Stimulated activated CD4-positive, alpha-beta T cell treated with anti-CD3 and anti-CD28 coated beads, TNF-alpha, amount 100 ng/mL, for 1 hour (primary cell): ENCODE measurements at regions not wholly inside any gene's neighbourhood (a gene's known extent, or its start where the extent isn't known, plus 50 kb on each side); places are given as distances from the start of the nearest gene placed in this dataset.

Experiments used
- DNase-seq, 3 donors: peaks; one replicate each; pipeline ENCODE4 v3.0.0-alpha.2; 2020; ENCODE audit warnings: low read depth in 3 of 3, low spot score in 1 of 3

GRCh38 chr7:25496476-25497368, 268.4 kb upstream of the NPVF start:
- no peak for DNase-seq

DNA sequence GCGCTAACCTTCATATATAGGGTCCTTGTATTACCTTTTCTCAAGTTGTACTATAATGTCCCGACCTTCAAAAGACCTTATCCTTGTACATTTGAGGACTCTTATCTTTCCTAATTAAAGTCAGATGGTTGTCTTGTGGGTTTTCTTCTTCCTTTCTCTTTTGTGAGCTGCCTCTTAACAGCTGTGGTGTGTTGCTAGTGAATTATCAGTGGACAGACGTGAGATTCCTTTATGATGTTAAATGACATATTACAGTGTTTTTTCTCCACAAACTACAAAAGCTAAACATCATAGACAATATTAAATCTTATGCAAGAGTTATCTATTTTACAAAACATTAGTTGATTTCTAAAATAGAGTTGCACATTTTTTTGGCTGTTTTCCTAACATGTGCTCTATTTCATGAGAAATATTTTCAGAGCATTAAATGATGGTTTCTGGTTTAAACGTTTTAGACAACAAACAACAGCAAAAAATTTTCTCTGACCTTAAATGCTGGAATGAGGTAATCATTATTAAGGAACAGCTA, 272.2 kb upstream of the NPVF start:
- no peak for DNase-seq

DNA sequence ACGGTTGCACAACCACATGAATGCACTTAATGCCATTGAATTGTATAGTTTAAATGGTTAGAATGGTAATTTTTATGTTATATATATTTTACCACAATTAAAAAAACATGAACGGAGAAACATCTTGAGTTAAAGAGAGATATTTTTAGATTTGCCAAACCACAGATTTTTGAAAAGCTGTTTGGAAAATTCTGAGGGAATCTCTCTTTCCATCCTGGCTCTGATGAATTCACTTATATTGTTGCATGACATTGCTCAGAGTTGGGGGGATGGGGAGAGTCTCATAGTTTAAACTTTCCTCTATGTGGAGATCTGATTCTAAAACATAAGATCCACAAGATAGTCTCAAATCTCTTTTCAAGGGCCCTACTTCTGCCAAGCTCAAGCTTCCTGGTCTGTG, 275.0 kb upstream of the NPVF start:
- no peak for DNase-seq

GRCh38 chr7:25512061-25512687, 283.9 kb upstream of the NPVF start:
- no peak for DNase-seq

DNA sequence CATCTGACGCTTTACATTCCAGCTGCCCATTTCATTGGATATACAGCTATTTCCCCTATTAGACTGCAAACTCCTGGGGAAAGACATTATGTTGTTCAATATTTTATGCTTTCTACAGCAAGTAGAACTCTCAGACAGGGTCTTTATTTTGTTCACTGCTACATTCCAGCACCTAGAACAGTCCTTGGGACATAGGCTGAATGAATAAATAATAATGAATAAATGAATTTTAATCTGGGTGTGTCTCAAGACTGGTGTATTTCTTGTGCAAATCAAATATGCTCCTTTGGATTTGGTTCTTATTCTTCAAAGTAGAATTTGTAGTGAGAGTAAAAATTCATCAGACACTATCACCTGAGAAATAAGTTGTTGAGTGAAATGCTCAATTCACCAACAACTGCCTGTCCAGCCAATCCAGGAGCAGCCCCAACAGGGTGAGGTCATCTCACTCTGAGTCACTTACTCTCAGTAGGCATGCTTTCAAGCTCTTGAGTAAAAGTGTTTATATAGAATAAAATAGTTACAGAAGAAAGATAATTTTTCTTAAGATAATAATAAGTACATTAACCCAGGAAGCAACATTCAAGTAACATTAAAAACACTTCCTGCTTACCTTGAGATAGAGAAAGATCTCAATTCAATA, 287.5 kb upstream of the NPVF start:
- DNase-seq = no peak

GRCh38 chr7:25517906-25518305, 289.6 kb upstream of the NPVF start:
- no peak for DNase-seq

GRCh38 chr7:25520017-25520416, 291.7 kb upstream of the NPVF start:
- DNase-seq = no peak

DNA sequence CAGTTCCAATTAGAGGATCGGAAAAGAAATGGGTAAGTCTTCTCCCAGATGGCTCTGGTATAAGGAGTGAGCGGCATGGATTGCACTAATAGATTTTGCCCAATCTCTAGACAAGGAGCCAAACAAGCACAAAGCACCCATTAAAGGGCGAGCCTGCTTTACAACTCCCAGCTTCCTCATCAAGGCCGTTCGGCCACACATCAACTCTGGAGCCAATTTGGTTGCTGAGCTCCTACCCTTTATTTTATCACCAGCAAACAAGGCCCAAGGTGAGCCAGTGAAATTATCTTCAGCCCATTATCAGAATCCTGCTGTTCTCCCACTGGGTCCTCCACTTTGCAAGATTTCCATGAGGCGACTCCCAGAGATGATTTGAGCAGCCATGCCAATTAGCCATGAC, 292.2 kb upstream of the NPVF start:
- DNase-seq = no peak

DNA sequence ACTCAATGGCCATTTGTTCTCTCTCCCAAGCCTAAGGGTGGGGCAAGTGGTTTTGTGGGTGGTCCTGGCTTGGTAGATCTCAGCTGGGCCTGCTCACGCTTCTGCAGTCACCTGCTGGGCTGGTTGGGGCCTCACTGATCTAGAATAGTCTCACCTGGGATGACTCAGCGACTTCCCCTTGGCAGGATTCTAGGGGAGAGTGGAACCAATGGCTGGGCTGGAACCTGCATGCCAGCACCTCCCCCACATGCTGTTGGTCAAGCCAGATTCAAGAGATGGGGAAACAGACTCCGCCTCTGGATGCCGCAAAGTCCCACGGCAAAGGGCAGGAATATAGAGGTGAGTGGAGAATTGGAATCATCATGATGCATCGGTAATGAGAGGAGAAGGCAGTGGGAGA, 292.9 kb upstream of the NPVF start:
- DNase-seq = no peak

DNA sequence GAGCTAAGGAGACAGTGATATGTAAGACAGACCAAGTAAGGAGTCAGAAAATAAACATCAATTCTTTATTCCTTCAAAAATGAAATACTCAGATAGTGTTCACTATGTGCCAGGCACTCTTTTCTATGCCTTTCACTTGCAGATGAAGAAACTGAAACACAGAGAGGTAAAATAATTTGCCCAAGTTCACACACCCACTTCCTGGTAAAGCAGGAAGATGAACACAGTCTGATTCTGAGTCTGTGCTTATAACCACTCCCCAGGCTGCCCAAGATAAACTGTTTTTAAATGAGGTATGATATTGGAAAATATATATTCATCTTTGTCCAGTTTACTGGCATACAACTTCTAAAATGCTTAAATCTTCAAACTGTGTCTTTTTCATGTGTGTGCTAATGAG, 294.4 kb upstream of the NPVF start:
- DNase-seq = no peak

DNA sequence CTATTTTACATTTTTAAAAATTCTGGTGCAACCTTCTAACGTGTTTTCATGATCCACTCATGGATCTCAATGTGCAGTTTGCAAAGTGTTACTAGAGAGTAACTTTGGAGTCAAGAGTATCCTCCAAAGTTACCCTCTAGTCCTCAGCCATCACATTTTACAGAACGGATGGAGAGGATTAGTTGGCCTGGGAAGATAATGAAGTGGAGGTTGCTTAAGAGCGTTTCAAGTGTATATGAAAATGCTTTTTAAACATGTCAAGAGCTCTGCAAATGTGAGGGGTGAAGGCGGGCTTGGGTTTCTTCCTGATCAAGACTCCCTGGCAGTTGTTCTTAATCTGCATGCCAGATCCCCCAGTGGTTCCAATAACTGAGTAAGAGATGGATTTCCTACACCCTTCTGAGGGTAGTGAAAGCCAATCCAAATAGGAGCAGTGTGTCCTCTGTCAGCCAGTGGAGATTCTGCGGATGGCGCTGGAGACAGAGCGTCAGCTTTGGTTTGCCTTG, 299.4 kb upstream of the NPVF start:
- DNase-seq = no peak

- no peak for DNase-seq
Measured at GRCh38 chr7:25529320-25529719, 301.0 kb upstream of the NPVF start.

- no peak for DNase-seq
Measured at GRCh38 chr7:25536851-25537250, 308.6 kb upstream of the NPVF start.

DNA sequence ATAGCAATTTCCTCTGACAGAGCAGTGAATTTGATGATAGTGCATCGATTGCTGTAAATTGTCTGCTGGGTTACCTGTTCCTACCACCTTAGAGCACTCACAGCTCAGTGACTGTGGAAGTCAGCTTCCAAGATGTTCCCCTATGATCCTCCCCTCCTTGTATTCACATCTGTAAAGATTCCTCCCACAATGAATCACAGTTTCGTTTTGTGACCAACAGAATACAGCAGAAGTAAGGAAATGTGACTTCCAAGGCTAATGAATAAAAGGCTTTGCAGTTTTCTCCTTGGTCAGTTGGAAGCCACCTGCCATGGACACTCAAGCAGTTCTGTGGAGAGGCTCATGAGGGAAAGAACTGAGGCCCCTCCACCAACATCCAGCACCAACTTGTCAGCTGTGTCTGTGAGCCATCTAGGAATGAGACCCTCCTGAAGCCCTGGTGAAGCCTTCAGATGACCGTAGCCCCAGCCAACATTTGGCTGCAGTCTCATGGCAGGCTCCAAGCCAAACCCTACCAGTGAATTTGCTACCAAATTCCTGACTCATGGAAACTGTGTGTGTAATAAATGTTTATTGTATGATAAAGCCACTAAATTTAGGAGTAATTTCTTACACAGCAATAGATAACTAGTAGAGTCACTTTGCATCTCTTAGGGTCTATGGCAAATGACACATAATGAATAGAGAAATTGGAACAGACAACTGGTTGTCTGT, 309.5 kb upstream of the NPVF start:
- no peak for DNase-seq

DNA sequence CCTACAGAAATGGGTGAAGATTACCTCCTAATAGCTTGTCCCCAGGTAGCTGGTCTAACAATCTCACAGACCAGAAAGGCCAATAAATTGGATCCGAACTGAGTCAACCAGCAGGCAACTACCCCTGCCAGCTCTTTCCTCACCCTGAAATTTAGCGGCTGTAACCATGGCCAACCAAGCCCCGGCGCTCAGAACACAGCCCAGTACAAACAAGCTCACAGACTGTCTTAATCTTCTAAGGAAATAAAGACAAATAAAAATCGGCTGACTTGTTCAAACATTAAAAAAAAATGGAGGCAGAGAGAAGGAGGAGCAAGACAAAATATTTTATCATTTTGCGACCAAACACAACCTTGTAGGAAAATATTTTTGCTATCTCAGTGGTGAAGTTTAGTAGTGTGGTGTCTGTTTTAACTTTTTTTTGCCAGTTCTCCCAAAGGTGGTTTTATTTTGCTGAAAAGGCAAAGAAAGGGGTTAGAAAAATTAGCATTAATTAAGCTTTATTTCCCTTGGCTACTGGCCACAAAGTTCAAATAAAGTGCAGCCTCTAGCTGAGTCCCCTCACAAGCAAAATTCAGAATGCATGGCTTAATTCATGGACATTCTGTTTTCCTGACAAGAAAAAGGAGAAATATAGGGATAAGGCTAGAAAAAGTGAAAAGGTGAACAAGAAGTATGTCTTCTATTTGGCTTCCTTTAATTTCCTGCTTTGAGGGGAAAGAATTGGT, 313.0 kb upstream of the NPVF start:
- no peak for DNase-seq

DNA sequence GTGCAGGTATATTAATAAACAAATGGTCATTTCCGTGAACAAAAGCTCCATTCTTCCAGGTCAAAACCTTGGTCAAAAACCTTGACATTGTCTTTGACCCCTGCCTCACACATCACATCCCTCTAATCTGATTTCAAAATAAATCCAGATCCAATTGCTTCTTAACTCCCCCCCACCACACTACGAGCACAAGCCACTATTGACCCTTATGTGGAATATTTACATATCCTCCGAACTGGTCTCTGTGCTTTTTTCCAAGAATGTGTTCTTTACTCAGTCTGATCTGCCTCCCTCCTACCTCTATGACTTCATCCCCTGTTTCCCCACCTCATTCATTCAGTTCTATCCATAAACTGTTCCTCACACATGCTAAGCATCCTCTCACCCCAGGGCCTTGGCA, 313.6 kb upstream of the NPVF start:
- DNase-seq = no peak

GRCh38 chr7:25543210-25543609, 314.9 kb upstream of the NPVF start:
- DNase-seq = no peak

GRCh38 chr7:25543798-25544197, 315.5 kb upstream of the NPVF start:
- no peak for DNase-seq

DNA sequence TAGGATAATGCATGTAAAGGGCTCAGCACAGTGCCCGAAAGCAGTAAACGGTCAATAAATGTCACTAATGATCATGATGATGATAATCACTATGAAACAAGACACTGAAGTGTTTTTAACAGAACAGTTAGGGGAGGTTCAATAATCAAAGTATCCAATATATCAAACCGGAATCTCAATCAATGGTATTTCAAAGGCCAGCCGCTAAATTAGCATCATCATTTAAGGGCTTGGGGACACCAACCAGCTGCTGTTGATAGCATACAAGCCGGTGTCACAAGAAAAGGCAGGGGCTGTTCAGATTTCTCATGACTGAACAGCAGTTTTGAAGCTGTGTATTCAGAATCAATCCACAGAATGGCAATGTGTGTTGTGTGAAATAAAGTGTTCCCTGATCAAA, 316.0 kb upstream of the NPVF start:
- DNase-seq = no peak
